ENCODE measurements at regions not wholly inside any gene's neighbourhood (a gene's known extent, or its start where the extent isn't known, plus 50 kb on each side); places are given as distances from the start of the nearest gene placed in this dataset.

DNA sequence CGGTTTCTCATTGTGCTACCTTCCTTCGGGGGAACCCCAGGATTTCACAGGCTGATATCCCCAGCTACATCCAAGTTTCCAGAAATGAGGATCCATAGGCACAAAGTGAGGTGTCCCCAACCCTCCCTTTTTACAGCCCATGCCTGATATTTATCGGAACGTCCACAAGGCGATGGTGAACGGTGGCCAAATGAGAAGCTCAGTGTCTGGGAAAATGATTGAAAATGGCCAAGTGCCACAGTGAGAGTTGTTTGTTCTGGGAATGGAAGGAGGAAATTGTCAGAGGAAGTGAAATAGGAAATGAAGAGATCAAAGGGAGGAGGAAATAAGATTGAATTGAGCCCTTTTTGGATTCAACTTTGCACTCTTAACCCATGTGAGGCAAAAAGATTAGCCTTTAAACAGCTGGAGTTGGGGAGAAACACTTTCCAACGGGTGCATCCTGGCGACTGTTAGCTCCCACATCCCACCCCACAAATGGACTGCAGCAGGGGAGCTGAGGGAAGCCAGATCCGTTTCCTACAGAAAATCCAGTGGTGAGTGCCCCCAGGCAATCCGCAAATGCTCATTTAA lies 294.4 kb upstream of the IRX5 start:
- no peak for DNase-seq (ENCODE audit: extremely low read depth, low read depth)
- TF ChIP-seq, protein P1, sequence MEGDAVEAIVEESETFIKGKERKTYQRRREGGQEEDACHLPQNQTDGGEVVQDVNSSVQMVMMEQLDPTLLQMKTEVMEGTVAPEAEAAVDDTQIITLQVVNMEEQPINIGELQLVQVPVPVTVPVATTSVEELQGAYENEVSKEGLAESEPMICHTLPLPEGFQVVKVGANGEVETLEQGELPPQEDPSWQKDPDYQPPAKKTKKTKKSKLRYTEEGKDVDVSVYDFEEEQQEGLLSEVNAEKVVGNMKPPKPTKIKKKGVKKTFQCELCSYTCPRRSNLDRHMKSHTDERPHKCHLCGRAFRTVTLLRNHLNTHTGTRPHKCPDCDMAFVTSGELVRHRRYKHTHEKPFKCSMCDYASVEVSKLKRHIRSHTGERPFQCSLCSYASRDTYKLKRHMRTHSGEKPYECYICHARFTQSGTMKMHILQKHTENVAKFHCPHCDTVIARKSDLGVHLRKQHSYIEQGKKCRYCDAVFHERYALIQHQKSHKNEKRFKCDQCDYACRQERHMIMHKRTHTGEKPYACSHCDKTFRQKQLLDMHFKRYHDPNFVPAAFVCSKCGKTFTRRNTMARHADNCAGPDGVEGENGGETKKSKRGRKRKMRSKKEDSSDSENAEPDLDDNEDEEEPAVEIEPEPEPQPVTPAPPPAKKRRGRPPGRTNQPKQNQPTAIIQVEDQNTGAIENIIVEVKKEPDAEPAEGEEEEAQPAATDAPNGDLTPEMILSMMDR (IDR thresholded peaks at IDR 0.05; ENCODE audit: low read depth, low read length), result no peak

DNA sequence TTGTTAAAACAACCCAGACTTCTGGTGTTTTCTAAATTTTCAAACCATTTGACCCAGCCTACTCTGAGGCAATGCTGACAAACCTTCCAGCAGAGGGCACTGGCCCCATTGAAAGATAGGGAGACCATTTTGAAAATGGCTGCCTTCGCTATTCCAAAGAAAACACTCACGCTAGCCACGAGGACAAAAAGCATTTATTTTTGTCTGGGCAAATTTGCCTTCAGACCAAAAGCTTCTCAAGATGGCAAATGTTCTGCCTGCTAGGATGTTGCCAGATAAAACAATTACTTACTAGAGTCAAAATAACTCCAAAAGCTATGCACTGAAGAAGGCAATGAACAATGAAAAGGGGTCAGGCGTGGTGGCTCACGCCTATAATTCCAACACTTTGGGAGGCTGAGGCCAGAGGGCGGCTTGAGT lies 296.7 kb upstream of the IRX5 start:
- no peak for DNase-seq (ENCODE audit: extremely low read depth, low read depth)
- TF ChIP-seq, protein P1 (IDR thresholded peaks at IDR 0.05; ENCODE audit: low read depth, low read length), result peak; percentile 22

DNA sequence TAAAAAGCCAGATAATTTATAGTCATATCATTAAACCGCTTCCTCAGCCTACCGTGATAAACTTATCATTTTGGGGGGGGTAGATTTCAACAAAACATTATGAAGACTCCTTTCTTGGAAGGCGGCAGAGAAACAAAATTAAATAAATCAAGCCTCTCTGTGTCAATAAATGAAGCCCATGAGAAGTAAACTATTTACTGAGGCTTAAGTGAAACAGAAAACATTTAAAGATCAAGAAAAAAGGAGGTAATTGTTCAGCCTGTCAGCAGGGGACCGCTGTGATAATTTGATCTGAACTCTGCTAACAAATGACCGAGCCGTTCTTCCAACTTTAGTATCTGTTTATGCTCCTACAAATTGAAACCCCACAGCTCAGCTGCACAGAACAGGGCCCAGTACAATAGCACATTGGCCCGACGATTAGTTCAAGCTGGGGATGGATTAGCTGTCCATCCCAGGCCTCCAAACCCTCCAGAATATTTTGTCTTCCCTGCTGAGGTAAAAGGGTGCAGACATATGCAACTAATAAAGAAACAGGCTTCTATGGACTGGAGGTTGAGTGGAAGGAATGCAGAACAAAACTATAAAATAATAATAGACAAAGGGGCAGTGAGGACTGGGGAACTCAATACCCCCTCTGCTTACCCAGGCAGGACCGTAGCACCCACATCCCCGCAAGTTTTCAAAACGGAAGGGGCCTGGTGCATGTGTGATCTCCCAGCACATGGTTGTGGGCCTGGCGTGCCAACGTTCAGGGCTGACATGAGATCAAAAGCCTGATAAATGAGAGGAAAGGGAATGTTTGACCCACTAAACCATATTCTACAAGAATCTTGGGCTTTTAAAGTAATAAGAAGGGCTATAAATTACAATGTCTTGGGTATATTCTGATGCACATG lies 298.1 kb upstream of the IRX5 start:
- TF ChIP-seq, protein P1 (IDR thresholded peaks at IDR 0.05; ENCODE audit: low read depth, low read length), result no peak
- no peak for DNase-seq (ENCODE audit: extremely low read depth, low read depth)

DNA sequence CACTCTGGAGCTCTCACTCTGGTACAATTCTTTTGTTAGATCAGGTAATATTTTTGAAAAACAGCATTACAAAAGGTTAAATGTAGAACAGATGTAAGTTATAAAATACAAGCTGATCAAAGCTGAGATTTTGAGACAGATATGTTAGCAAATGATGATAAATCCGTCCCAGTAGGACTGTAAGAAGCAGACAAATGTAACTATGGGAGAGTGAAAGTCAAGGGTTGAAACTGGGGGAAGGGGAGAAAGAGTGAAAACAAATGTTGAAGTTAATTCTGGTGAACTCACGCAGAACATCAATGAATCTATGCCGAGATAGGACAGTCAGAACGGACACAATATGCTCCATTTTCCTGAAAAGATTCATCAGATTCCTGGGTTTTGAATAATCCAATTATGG lies 298.9 kb upstream of the IRX5 start:
- TF ChIP-seq, protein P1 (IDR thresholded peaks at IDR 0.05; ENCODE audit: low read depth, low read length), result no peak
- DNase-seq (ENCODE audit: extremely low read depth, low read depth), result no peak

DNA sequence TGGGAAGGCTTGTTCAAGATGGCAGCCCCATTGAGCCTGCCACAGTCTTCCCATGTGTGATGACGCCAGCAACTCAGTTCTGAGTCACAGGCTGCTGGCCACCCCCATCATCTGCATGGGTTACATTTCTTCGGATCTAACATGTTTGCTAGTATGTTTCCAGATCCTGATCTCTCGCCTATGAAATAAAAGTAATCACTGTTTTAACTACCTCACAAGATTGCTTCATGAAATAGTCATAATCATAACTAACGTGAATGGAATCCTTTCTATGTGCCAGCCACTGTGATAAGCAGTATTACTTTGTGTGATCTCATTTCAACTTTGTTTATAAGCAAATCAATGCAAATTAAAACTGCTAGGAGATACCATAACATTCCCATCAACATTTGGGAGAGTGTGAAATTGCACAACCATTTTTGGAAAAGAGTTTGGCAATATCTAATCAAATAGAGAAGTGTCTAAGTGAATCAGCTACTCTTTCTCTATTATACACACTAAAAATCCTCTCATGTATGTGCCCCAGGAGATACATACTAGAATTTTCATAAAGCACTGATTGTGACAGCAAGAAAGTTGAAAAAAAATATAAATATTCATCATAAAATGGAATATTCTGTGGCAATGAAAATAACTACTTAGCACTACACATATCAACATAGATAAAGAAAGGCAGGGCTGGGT lies 300.2 kb upstream of the IRX5 start:
- TF ChIP-seq, protein P1 (IDR thresholded peaks at IDR 0.05; ENCODE audit: low read depth, low read length), result no peak
- peak; percentile 15 for DNase-seq (ENCODE audit: extremely low read depth, low read depth)

DNA sequence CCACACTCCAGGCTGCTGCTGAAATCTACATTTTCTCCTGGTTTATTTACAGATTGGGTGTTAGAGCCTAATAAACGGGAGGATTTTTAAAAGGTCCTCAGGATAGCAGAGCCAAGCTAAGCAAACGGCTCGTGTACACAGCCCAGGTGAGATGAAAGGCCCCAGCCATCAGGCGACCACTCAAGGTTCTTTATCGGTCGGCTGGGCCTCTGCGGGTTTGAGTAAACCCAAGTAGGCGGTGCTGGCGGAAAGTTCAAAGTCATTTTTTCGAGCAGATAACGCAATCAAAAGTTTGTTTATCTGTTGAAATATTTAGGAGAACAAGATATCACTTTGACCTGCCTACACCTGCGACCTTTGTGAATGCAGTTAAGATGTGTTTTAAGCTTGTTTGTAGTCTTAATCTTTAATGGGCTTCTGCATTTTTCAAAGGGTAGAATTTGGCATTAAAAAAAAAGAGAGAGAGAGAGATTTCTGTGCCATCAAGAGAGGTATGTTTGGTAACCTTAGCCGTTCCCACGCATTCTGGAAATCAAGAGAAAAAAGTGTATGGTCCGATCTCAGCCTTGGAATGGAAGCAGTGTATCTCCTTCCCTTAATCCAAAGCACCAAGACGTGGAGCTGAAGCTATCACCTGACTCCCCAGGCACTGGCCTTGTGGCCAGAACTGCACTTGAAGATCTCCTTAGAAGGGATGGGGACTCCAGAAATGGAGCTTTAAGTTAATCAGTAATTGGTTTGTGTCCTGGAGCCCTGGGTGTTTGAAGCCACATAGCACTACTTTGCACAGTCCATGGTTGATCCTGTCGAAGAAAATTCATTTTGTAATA lies 301.7 kb upstream of the IRX5 start:
- no peak for DNase-seq (ENCODE audit: extremely low read depth, low read depth)
- TF ChIP-seq, protein P1 (IDR thresholded peaks at IDR 0.05; ENCODE audit: low read depth, low read length), result no peak
